Body of pancreas (tissue), 4 donors: ENCODE measurements at regions not wholly inside any gene's neighbourhood (a gene's known extent, or its start where the extent isn't known, plus 50 kb on each side); places are given as distances from the start of the nearest gene placed in this dataset.
A peak's percentile ranks its signal among the peaks of the same experiment; 100 is the strongest.

ENCODE experiments used
- ATAC-seq: fragments of 150-250 bp; one replicate; pipeline ENCODE4 v1.9.1; 2016
- DNase-seq, 4 donors: peaks; one replicate each; pipeline ENCODE4 v3.0.0-alpha.2; 2019
- H3K27ac ChIP-seq, 4 donors: fragments of 200-600 bp; sonication (generic); 1 replicate in 3 of 4; 2 replicates in 1 of 4; pipeline versions ENCODE4 v1.5.1 to v1.6.1; 2016 to 2019; ENCODE audit warnings: mild to moderate bottlenecking in 1 of 4, mixed read lengths in 1 of 4, moderate library complexity in 1 of 4
- H3K27me3 ChIP-seq, 2 donors: fragments of 200-600 bp; sonication (generic); one replicate each; pipeline ENCODE4 v1.6.0; 2016; ENCODE audit warnings: mild to moderate bottlenecking in 1 of 2
- H3K36me3 ChIP-seq, 2 donors: fragments of 200-600 bp; sonication (generic); replicated peaks in 1 of 2; 2 replicates each; pipeline ENCODE4 v1.5.1; 2016; ENCODE audit warnings: low read depth in 2 of 2; ENCODE audit not compliant: insufficient read depth in 1 of 2
- H3K4me1 ChIP-seq: fragments of 200-600 bp; sonication (generic); one replicate; pipeline ENCODE4 v1.6.0; 2016
- H3K4me3 ChIP-seq, 2 donors: fragments of 200-600 bp; sonication (generic); 1 replicate in 1 of 2; 2 replicates in 1 of 2; pipeline ENCODE4 v1.5.1; 2016 to 2019
- H3K9me3 ChIP-seq, 3 donors: fragments of 200-600 bp; sonication (generic); 1 replicate in 2 of 3; 2 replicates in 1 of 3; pipeline ENCODE4 v1.5.1; 2016
- POLR2A ChIP-seq, 3 donors: fragments of 450-650 bp; IDR thresholded peaks; one replicate each; pipeline ENCODE4 v1.6.1; 2016; ENCODE audit warnings: antibody characterized with exemption in 3 of 3, mild to moderate bottlenecking in 2 of 3
- WGBS, 2 donors: methylation state at CpG; one replicate each; pipeline ENCODE4 v1.1.5; 2017; 5-methylcytosine and 5-hydroxymethylcytosine counted together
- intact Hi-C: fragments of 100-400 bp; cut with DNase I; formaldehyde crosslinking; loops from one replicate; pipeline ENCODE4 v1.15.1; 2023
- TF ChIP-seq, protein P1 (sequence below), 7 experiments: fragments of 450-650 bp in 4 of 7; fragments of 200-600 bp in 3 of 7; sonication (generic) in 3 of 7; IDR thresholded peaks; one replicate each; pipeline ENCODE4 v1.5.1; 2016 to 2019; ENCODE audit warnings: antibody characterized with exemption in 7 of 7

DNA sequence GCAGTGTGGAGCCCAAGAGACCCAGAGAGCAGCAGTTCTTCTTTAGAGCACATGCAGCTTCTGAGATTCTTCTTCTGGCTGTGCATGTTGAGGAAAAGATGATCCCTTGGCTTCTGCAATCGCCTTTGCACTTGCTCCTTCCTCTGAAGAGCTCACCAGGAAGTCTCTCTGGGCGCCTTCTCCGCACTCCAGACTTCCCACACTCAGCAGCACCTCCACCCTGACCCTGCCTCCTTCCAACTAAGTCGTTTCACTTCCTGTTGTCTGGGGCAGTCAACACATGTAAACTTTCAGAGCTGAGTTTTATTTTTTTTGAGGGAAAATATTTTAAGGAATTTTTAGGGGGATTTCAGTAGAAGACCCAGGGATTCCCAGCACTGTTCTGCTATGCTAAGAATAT is 73.4 kb upstream of the F3 start:
- Histone ChIP-seq H3K9me3 (no peaks in the 10 kb centered on the region), H3K27ac (no peak overlapping the region), H3K27me3 (no peaks in the 10 kb centered on the region), H3K4me3 (no peak overlapping the region), H3K36me3 (no peaks in the 10 kb centered on the region), H3K4me1 (peaks cover 20% of the 10 kb centered on the region)
- 49 to 55% methylated on average over 4 of the region's 4 CpGs for WGBS, 2 donors
- TF ChIP-seq POLR2A (IDR thresholded peaks at IDR 0.05): no peak
- TF ChIP-seq, protein P1, sequence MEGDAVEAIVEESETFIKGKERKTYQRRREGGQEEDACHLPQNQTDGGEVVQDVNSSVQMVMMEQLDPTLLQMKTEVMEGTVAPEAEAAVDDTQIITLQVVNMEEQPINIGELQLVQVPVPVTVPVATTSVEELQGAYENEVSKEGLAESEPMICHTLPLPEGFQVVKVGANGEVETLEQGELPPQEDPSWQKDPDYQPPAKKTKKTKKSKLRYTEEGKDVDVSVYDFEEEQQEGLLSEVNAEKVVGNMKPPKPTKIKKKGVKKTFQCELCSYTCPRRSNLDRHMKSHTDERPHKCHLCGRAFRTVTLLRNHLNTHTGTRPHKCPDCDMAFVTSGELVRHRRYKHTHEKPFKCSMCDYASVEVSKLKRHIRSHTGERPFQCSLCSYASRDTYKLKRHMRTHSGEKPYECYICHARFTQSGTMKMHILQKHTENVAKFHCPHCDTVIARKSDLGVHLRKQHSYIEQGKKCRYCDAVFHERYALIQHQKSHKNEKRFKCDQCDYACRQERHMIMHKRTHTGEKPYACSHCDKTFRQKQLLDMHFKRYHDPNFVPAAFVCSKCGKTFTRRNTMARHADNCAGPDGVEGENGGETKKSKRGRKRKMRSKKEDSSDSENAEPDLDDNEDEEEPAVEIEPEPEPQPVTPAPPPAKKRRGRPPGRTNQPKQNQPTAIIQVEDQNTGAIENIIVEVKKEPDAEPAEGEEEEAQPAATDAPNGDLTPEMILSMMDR (IDR thresholded peaks at IDR 0.05): no peak
- intact Hi-C loops: no loop called here
- no peak for ATAC-seq
- peak in 1 of 4 donors; percentile 31 for DNase-seq

DNA sequence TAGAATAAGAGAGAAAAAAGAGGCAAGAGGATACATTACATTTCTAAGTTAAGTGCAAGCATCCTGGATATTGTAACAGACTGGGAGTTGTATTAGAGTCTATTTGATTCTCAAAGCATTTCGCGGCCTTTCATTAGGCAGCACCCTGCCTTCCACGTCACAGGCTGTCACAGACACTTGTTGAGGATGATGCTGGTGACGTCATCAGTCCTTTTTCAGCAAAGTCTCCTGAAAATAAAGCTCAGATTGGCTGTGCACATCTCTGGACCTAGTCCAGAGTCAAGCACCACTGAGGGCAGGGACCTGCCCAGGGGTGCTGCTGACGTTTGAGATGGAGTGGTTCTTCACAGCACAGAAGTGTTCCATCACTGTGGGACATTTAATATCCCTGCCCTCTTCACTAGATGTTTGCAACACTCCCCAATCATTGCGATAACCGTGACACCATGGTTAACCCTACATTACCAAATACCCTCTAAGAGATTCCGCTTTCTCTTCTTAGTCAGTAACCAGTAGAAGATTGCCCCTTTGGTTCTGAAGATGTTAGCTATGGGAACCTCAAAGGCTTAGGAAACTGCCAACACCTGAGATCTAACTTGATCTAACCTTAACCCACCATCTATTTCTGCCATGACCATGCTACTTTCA is 72.7 kb upstream of the F3 start:
- ATAC-seq (no peak), DNase-seq (no peak)
- Histone ChIP-seq H3K27me3 (no peaks in the 10 kb centered on the region), H3K27ac (no peak overlapping the region), H3K9me3 (no peaks in the 10 kb centered on the region), H3K36me3 (no peaks in the 10 kb centered on the region), H3K4me3 (no peak overlapping the region), H3K4me1 (peaks cover 21% of the 10 kb centered on the region)
- intact Hi-C loops: no loop called here
- no peak for TF ChIP-seq POLR2A (IDR thresholded peaks at IDR 0.05)
- TF ChIP-seq, protein P1 (IDR thresholded peaks at IDR 0.05): no peak
- 87 to 93% methylated on average over 8 of the region's 8 CpGs for WGBS, 2 donors

DNA sequence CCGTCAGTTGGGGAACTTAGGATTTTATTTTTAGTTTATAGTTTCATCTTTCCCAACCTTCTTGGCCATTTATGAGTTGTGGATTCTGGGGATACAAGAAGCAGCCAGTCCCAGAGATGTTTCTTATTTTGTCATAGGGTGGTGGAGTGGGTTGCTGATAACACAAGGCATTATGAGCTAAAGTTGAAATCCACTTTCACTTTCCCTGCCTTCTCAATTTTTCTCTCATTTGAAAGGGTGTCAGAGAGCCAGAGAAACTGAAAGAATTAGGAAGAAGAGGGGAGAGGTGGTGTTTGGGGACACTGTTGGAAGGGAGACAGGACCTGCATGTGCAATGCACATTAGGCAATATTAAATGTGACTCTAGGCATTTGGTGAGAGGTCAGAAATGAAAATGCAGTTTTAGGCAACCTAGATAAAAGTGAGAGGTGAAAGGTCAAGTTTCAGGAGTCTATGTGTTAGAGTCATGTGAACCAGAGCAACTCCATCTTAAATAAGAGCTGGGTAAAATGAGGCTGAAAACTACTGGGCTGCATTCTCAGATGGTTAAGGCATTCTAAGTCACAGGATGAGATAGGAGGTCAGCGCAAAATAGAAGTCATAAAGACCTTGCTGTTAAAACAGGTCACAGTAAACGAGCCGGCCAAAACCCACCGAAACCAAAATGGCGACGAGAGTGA is 71.1 kb upstream of the F3 start:
- WGBS, 2 donors: 91 to 94% methylated on average over 7 of the region's 7 CpGs
- DNase-seq: no peak

DNA sequence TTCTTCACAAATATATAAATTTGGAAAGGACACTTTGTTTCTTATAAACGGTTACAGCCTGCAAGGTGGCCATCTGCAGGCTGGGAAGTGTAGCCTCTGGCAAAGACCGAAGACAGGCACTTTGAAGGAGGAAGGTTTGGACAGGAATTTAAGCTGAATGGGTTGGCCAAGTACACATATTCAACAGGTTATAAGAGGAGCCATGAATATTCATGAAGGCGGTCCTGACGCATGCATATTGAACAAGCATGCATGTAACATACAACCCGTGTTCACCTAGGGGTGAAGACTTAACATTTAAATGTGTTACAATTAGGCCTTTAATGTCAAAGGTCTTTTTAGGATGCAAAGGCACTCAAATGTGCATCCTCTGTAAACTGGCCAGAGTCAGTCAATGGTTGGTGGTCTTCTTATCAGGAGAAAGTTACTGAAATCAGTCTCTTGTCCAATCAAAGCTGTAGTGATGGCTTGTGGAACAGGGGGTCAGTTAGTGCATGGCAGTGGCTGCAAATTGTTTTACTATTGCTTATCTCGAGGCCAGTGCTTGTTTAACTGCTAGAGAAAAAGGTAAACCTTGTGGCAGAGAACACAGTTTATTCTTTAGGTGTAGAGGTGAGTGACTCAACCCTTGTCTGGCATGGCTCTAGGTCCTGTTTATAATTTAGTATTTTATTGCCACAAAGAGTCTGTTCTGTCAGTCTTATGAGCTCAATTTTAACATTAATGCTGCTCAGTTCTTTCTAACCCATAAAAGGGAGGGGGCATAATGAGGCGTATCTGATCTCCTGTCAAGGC is 70.3 kb upstream of the F3 start:
- H3K9me3 ChIP-seq: no peaks in the 10 kb centered on the region
- ATAC-seq (no peak), DNase-seq (no peak)
- no peak overlapping the region for H3K4me3 ChIP-seq
- WGBS, 2 donors: 80 to 81% methylated on average over 7 of the region's 7 CpGs
- no peak for TF ChIP-seq POLR2A (IDR thresholded peaks at IDR 0.05)
- TF ChIP-seq, protein P1 (IDR thresholded peaks at IDR 0.05): no peak
- H3K4me1 ChIP-seq: peaks cover 42% of the 10 kb centered on the region
- intact Hi-C loops: no loop called here
- H3K27ac ChIP-seq: peak overlapping the region in 2 of 4 donors; percentile 19 to 27
- no peaks in the 10 kb centered on the region for H3K27me3 ChIP-seq
- no peaks in the 10 kb centered on the region for H3K36me3 ChIP-seq

More for the DNA sequence above, 71.1 kb upstream of the F3 start:
- Histone ChIP-seq H3K4me3 (no peak overlapping the region), H3K27ac (peak overlapping the region in 2 of 4 donors; percentile 19 to 27), H3K27me3 (no peaks in the 10 kb centered on the region), H3K9me3 (no peaks in the 10 kb centered on the region), H3K36me3 (no peaks in the 10 kb centered on the region), H3K4me1 (peaks cover 37% of the 10 kb centered on the region)
- no peak for ATAC-seq
- no peak for TF ChIP-seq POLR2A (IDR thresholded peaks at IDR 0.05)
- TF ChIP-seq, protein P1 (IDR thresholded peaks at IDR 0.05): no peak
- intact Hi-C loops: no loop called here
